ENCODE measurements at regions not wholly inside any gene's neighbourhood (a gene's known extent, or its start where the extent isn't known, plus 50 kb on each side); places are given as distances from the start of the nearest gene placed in this dataset.
A peak's percentile ranks its signal among the peaks of the same experiment; 100 is the strongest.

DNA sequence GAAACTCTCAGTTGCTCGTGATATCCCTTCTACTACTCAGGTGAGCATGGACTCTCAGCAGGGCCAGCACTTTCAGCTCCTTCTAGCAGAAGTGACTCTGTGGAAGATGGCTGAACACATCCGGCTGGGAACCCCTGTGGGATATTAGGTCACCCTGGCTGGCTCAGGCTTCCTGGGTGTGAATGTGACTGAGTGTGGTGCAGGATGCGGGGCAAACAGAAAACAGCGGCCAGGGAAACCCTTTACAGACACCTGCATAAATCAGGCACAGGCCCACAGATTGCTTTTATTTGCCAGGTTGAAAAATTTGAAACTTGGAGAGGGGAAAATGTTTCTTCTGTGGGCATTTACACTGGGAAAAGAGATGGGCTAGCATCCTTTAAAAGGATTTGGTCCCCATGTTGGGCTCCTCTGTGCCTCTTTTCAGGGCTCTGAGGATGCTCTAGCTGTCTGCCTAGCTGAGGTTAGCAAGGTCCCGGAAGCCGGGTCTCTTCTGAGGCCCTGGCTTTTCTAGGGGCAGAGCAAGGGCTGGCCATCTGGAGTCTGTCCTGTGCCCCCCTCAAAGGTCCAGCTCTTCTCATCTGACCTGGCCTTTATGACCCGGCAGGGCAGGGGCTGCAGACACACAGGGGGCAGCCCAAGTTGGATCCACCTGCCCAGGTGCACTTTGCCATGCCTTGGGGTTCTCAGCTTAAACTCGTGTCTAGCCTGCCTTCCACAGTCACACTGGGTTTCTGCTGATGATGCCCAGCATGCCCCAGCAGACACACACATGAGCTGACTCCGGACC lies 243.0 kb downstream of the SIPA1L2 start:
- in situ Hi-C loops (cut with HindIII; ENCODE audit: low sequenced_read_pairs): no loop called here
- no peak overlapping the region for H3K4me3 ChIP-seq (ENCODE audit: low read depth, low read length)
- no peak for DNase-seq (ENCODE audit: low read depth)
- TF ChIP-seq, protein P1, sequence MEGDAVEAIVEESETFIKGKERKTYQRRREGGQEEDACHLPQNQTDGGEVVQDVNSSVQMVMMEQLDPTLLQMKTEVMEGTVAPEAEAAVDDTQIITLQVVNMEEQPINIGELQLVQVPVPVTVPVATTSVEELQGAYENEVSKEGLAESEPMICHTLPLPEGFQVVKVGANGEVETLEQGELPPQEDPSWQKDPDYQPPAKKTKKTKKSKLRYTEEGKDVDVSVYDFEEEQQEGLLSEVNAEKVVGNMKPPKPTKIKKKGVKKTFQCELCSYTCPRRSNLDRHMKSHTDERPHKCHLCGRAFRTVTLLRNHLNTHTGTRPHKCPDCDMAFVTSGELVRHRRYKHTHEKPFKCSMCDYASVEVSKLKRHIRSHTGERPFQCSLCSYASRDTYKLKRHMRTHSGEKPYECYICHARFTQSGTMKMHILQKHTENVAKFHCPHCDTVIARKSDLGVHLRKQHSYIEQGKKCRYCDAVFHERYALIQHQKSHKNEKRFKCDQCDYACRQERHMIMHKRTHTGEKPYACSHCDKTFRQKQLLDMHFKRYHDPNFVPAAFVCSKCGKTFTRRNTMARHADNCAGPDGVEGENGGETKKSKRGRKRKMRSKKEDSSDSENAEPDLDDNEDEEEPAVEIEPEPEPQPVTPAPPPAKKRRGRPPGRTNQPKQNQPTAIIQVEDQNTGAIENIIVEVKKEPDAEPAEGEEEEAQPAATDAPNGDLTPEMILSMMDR (IDR thresholded peaks at IDR 0.05; ENCODE audit: low read depth, low read length, missing control alignments): no peak

DNA sequence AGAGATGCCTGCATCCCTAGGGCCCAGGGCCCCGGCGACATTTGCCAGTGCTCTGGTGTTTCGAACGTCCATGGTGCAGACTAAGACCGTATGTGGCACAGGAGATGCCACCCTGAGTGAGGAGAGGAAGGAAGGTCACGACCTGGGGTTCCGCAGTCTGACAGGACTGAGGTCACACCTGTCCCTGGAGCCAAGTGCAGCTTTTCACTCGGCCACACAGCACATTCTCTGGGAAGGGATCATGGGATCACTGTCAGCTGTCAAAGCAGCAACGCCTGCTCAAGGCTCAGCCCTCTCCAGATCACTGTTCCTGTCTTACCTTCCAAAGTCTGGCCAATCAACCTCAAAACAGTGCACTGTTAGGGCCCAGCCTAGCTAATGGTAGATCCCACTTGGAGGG lies 243.6 kb downstream of the SIPA1L2 start:
- H3K4me3 ChIP-seq (ENCODE audit: low read depth, low read length): no peak overlapping the region
- DNase-seq (ENCODE audit: low read depth): no peak
- TF ChIP-seq, protein P1 (IDR thresholded peaks at IDR 0.05; ENCODE audit: low read depth, low read length, missing control alignments): no peak
- in situ Hi-C loops (cut with HindIII; ENCODE audit: low sequenced_read_pairs): no loop called here

DNA sequence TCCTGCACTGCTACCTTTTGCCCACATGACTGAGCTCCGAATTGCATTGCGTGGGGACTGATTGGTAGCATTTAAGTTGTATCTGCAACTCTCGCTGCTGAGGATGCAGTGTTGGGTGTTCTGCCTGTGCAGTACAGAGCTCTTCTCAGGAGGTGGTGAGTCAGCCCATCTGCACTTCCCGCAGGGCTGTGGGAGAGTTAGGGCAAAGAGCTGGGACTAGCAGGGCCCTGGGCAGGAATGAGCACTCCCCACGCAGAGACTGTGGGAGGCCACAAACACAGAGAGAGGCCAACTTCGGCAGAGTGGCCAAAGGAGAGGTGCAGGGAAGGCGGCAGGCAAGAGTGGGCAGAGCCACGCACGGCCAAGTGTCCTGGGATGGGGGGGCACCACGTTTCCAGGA lies 244.7 kb downstream of the SIPA1L2 start:
- DNase-seq (ENCODE audit: low read depth): peak; percentile 19
- TF ChIP-seq, protein P1 (IDR thresholded peaks at IDR 0.05; ENCODE audit: low read depth, low read length, missing control alignments): no peak
- in situ Hi-C loops (cut with HindIII; ENCODE audit: low sequenced_read_pairs): no loop called here
- H3K4me3 ChIP-seq (ENCODE audit: low read depth, low read length): no peak overlapping the region

DNA sequence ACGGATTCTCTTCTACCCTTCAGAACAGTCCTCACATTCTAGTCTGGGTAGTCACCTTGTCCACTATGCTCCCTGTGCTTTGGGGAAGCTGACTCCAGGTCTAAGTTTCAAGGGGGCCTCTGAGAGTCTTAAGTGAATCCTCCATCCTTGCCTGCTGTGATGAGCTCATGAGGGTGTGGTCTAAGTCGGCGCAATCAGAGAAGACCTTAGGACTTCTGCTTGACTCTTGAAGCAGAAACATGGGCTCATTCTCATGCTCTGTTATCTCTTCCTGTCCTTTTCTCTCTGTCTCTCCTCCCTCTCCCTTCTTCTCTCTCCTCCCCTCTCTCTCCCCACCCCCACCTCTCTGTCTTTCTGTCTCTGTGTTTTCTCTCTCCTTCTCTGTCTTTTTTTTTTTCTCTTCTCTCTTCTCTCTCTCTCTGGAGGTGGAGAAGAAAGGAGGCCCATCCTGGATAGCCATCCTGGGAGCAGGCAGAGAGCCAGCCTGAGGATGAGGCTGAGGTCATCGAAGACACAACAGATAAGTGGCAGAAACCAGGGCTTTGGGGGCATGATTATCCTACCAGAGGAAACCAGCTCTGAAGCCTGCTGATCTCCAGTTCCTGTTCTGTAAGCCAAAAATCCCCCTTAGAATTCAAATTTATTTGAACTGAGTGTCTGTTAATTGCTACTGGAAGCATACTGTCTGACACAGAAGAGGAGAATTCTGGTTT lies 245.6 kb downstream of the SIPA1L2 start:
- in situ Hi-C loops (cut with HindIII; ENCODE audit: low sequenced_read_pairs): no loop called here
- TF ChIP-seq, protein P1 (IDR thresholded peaks at IDR 0.05; ENCODE audit: low read depth, low read length, missing control alignments): no peak
- no peak overlapping the region for H3K4me3 ChIP-seq (ENCODE audit: low read depth, low read length)
- DNase-seq (ENCODE audit: low read depth): no peak

DNA sequence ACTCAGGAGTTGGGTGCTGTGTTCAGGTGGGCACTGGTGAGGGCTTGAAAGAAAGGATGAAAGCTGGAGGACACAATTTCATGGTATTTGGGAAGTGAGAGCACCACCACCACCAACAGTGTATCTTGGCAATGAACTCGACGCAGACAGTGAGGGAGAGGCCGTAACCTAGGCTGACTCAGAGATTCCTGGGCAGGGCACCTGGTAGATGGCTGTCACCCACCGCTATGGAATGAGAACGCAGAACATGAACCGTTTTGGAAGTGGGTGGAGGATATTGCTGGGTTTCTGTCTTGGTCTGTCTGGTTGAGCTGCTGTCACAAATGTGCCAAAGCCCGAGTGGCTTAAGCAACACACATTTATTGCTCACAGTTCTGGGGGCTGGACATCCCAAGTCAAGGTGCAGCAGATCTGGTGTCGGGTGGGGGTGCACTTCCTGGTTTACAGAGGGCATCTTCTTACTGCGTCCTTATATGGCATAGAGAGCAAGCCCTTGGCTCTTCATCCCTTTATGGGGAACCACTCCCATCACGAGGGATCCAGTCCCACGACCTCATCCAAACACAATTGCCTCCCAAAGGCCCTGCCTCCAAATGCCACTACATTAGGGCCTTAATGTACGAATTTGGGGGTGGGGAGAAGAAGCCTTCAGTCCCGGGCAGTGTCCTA lies 246.3 kb downstream of the SIPA1L2 start:
- TF ChIP-seq, protein P1 (IDR thresholded peaks at IDR 0.05; ENCODE audit: low read depth, low read length, missing control alignments): no peak
- in situ Hi-C loops (cut with HindIII; ENCODE audit: low sequenced_read_pairs): no loop called here
- no peak for DNase-seq (ENCODE audit: low read depth)
- no peak overlapping the region for H3K4me3 ChIP-seq (ENCODE audit: low read depth, low read length)

DNA sequence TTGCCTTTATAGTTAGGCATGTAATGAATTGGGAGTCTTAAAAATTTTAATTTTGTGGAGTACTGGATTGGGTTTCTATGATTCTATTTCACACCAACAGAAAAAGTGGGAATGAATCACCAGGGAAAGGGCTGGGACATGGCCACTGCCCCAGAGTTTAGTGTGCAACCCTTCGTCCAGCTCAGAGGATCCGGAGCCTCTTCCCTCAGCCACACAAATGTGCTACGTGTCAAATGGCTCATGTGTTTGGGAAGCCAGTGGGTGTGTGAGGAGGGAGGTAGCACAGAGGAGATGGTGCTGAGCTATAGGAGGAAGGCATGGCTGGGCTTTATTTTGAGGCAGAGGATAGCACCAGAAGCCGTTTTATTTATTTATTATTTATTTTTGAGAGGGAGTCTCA lies 247.3 kb downstream of the SIPA1L2 start:
- TF ChIP-seq, protein P1 (IDR thresholded peaks at IDR 0.05; ENCODE audit: low read depth, low read length, missing control alignments): no peak
- DNase-seq (ENCODE audit: low read depth): no peak
- no peak overlapping the region for H3K4me3 ChIP-seq (ENCODE audit: low read depth, low read length)
- in situ Hi-C loops (cut with HindIII; ENCODE audit: low sequenced_read_pairs): no loop called here
